HG03097 (cell line): ENCODE measurements at regions not wholly inside any gene's neighbourhood (a gene's known extent, or its start where the extent isn't known, plus 50 kb on each side); places are given as distances from the start of the nearest gene placed in this dataset.
"Not testable (repeated sequence)": the region's sequence is repeated elsewhere in the genome, so short reads cannot be mapped to it uniquely, and the experiment has no call there.

Experiments
- ATAC-seq: cut with Tn5 transposase; IDR thresholded peaks from one replicate; pipeline ENCODE4 v1.9.1; 2021; ENCODE audit not compliant: unreplicated experiment, low FRiP score

DNA sequence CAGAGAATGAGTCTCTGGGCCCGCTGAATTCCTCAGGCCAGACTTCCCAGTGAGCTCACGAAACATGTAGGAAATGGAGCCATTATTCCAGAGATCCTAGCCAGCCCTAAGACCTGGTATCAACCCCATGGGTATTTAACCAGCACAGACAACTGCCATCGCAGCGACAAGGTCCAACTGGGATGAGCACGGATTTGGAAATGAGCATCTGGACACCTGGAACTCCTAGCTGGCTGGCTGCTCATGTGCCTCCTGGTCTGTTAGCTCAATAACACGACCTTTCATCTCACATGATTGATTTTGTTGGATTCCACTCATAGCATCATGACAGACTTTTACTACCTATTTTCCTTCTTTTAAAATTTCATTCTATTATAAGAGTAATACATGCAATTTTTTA, 51.0 kb downstream of the POU3F3 start:
- ATAC-seq: no peak

DNA sequence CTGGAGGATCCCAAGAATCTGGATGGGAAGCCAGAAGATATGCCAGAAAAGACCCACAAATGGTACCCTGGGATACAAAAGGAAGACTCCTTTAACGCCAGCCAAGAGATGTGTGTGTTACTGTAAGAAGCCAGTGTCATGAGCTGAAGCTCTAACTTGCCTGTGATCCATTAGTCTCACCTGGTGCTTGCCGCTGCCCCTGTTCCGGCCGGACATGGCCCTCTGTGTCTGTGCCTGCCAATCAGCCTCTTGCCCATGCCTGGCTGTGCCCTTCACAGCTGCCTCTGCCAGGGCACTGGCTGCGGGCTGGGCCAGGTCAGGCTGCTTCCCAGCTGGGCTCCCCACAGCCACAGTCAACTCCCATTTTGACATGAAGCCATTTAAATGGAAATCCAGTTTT, 55.4 kb downstream of the POU3F3 start:
- ATAC-seq: no peak

DNA sequence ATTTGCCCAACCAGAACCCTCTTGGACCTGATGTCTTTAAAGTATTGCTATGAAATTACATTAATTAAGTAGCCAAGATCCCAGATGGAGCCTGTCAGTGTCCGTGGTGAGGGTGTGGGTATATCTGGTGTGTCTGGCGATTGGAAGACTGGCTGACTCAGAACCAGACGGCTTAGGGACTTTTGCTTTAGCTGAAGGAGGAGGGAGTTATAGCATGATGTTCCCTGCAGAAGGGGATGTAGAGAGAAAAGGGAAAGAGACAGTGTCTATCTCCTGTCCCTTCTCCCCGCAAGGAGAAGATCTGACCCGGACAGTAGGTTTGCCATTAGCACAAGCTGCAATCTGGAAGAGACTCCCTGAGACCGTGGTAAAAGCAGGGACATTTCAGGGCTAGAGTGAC, 60.6 kb downstream of the POU3F3 start:
- ATAC-seq: no peak

DNA sequence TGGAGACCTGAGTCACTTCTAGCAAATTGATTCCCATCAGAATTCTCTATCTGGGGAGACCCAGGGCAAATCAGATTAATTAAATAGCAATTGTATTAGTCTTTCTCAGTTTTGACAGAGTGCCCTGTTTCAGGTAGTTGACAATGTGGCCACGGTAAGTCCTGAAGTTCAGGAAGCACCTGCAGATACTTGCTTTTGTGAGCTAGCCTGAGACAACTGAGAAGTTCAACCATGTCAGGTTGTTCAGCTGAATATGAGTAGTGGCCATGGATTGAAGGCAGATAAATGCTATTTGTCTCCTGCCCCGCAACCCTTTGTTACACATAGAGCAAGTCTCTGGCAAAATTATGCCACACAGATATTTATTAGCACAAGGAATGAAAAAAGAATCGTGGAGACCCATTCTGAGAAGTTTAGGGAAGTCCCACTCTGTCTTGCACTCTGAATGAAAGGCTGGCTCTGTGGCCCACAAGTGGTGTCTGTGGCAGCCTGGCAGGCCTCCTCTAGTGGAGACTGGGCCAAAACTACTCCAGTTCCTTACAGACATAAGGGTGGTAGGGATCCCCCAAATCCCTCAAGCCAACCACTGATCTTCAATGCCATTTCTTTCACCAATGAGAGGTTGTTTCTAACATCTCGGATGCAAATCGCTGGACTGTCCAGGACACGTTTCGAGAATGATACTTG, 61.3 kb downstream of the POU3F3 start:
- ATAC-seq: no peak

DNA sequence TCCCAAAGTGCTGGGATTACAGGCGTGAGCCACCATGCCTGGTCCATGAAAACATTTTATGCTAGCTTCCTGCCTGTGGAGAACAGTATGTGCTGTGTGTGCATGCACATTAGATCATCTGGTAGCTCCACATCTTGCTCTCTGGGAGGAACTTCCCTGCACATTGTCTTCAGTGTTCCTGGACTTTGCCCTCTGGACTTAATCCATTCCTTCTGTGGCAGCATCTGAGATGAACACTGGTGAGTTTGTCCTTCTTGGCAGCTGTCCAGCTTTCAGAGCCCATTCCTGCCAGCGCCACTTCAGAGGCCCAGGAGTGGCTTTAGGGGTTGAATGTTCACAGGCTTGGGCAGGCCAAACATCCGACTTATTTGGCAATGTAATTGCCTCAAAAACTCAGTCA, 65.2 kb downstream of the POU3F3 start:
- ATAC-seq: no peak

DNA sequence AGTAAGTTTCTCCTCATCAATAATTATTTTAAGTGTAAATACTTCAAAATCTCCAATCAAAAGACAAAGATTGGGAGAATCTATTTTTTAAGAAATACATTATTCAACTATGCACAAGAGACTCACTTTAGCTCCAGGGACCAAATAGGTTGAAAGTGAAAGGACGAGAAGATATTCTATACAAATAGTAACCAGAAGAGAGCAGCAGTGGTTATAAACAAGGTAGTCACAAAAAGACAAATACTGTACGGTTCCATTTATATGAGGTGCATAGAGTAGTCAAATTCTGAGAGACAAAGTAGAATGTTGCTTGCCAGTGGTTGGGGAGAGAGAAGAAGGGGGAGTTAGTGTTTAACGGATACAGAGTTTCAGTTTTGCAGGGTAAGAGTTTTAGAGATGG, 69.8 kb downstream of the POU3F3 start:
- no peak for ATAC-seq

DNA sequence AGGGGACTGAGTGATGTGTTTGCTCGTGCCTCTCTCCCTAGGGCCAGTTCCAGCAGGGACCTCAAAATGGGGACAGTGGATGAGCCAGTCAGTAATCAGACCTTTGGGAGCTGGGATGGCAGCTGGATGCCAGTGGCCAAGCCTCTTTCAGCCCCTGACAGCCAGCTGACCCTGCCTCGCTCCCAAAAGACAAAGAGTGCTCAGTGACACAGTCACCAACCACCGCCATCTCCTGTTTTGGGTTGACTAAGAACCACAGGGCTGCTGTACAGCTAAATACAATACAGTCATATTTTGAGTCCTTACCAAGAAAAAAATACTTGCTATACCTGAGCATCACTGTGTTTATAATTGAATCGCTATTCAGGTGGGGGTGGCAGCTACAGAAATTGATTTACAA, 75.7 kb downstream of the POU3F3 start:
- no peak for ATAC-seq

DNA sequence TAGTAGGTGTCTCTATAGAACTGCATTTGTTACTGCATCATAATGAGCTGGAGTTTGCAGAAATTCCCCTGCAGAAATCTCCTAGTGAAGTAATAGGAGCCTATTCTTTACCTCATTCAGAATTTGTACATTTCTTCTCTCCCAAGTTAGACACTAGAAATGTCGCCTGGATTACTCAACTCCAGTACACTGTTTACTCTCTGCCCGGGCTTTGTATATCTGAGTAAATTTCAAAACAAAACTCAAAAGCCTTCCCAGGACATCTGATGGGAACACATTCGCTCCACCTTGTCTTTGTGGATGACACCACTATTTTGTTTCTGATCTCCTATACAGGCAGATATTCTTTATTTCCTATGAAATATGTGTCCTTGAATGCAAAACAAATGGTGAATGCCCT, 76.8 kb downstream of the POU3F3 start:
- ATAC-seq: no peak

DNA sequence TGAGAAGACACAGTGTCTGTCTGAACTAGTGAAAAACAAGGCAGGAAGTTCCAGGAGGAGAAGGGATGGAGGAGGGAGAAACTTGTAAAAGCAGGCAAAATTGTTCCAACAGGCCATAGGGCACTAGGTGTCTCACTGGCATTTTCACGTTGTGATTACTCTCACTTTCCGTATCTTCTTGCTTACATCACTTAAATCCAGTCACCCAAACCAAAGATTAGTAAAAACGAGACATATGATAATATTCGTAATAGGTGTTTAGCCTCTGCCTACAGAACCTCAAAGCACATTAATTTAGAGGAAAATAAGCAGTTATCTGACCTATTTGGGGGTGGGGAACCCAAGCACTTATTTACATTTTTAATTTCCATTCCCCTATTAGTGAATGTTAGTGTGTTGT, 78.3 kb downstream of the POU3F3 start:
- ATAC-seq: no peak

DNA sequence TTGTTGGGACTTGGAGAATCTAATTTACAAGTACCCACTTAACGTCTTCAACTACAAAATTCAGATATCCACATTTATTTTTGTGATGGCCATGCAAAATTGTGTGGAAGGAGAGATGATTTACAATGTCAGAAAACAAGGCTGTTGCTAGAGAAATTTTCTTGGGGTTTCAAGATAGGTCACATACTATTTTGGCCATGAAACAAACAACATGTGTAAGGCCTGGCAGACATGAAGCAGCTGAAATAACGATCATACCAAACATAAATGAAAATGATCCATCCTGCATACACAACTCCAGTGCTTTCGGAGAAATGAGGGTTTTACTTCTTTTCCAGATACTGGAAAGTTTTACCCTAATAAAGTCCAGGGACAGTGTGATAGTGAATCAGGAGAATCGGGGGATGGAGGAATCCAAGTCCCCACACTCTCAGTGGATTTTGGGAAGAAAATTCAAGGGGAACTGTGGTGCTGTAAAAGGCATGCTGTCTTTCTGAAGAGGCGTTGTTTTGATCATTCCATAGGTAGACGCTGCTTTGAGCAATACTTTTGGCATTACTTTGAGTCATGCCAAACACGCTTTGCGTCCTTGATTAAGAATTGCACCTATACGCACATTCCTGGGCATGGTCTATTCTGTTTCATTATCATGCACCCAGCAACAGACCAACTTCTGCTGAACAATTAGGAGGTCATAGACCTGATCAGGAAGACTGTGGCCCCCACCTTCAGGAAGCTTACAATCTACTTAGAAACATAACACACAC, 79.4 kb downstream of the POU3F3 start:
- ATAC-seq: no peak

DNA sequence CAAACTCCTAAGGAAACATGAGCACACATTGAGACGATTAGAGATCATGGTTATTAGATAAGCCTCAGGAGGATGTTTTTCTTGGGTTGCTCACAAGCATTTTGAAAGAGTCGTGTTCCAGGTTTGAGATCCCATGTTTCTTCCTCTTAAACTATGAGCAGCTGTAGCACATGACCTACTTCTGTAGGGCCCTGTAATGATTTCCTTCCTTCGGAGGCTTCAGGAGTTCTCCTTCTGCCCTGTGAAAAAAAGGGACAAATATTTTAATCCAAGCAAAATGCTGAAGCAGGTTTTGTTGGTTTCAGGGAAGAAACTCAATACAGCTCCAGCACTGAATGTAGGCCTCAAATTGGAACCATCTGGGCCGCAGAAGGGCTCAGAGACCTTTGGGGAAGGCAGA, 82.6 kb downstream of the POU3F3 start:
- ATAC-seq: no peak

DNA sequence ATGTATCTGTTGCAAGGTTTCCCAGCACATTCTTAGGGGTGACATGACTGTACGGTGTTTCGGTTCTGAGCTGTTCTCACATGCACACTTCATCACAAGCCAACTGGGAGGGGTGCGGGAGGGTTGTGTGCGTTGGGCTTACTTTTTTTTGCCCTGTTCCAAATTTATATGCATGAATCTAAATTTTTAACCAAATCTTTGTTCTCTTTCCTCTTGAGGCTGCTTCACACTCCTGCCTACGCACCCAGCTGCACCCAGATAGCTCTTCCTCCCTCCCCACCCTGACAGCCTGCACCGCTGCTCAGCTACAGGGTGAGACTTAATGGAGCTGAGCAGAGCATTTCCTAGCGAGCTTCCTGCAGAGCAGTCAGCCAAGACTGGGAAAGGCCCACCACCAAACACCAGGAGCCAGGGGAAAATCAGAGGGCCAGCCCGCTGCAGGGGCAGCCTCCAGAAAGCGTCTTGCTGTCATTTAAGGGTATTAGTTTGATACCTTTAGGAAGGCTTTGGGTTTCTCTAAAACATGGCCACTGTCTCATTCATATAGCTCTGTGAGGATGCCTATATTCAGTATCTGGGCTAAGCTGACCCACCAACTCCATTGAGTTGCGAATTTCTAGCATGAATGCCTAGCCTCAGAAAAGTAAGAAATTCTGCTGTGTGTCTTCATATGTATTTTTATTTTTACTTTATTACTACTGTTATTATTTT, 84.5 kb downstream of the POU3F3 start:
- ATAC-seq: peak; percentile 76

DNA sequence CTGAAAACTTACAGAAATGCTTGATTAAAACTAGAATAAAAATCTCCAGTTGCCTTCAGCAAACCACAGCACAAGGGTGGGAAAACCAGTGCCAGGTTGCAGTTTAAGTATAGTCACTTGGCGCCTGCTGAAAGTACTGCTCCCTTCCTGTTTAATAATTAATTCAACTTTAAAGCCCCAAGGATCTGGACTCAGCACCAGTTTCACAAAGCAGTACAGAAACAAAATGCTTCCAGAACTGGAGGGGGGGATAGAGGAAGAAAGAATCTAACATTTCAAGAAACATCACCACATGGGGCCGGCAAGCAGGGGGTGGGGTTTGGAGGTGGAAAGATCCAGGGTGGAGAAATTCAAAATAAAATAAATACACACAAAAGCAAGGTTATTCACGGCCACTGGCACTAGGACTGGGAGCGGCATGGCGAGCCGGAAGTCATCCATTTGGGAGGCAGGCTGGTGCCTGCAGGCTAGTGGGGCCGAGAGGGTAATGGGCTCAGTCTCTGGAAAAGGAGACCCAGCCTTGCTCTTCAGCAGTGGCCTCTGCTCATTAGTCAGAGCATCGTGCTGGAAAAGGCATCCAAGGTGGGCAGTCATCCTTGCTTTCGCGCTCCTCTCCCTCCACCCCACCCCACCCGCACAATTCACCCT, 85.8 kb downstream of the POU3F3 start:
- no peak for ATAC-seq

DNA sequence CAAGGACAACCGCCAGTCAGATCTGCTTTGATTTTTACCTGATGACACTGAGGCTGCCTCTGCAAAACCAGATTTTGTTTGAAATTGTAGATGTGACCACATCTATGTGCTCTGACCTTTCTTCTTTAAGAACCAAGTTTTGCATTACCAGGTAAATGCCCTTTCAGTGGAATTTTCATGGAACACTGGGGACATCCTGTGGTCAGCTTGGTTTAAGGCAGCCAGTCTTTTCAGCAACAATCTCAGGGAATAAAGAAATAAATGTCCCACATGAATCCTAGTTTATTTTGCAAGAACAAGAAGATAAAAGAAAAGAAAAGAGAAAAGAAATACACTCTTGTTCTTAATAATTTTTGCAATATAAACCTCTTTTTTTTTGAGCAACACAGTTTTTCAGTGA, 90.6 kb downstream of the POU3F3 start:
- ATAC-seq: no peak

DNA sequence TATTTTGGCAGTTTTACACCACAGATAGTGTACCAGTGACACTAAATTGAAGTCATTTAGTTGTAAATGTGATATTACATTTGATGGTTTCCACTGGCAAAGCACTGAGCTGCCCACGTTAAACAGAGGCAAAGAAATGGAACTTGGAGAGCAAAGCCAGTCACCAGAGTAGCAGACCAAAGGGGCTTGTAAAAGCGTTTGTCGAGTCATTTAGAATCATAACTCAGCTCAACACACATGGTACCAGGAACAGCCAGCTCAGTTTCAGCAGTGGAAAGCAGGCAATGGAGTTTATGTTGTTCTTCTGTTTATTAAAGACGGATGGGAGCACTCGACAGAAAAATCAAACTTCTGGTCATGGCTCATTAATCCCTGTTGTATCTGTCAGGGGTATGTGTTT, 91.2 kb downstream of the POU3F3 start:
- ATAC-seq: no peak

DNA sequence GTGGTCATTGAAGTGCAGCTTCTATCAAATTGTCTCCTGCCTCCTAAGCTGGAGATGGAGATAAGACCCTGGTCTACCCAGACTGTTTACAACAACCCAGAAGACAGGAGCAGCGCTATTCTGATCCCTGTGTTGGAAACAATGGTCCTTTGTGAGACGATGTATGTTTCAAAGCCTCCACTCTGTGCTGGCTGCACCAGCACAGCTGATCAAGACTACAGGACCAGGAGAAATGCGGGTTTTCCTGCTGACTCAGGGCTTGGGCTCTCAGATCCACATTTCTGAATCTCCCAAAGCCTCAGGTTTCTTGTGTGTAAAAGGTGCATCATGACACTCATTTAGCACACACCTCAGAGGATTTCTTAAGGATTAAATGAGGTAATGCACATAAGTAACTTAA, 92.0 kb downstream of the POU3F3 start:
- no peak for ATAC-seq

DNA sequence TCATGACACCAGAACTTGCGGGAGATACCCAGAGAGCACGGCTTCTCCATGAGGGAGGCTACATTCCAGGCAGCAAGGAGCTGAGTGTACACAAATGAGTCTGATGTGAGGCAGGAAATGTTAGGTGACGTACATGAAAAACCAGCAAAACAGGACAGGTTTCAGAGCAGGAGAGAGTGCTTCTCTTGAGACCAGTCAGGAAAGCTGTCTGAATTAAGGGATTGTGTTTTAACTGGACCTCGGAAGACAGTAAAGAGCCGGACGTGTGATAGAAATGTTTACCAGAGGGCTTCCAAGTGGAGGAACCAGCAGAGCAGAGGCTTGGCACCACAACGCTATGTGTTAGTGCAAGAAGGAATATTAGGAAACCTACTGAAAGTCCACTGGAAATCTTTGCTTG, 90.4 kb upstream of the MRPS9 start:
- not testable (repeated sequence) for ATAC-seq

DNA sequence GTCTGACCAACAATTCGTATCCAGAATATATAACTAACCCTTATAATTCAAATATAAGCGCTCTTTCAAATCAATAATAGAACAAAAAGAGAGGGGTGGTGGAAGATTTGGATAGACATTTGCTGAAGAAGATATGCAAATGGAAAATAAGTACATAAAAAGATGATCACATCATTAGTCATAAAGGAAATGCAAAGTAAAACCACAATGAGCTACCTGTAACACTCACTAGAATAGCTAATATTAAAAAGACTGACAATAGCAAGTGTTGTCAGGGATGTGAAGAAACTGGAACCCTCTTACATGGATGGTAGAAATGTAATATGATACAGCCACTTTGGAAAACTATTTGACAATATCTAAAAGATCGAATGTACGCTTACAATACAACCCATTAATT, 84.9 kb upstream of the MRPS9 start:
- ATAC-seq: no peak

DNA sequence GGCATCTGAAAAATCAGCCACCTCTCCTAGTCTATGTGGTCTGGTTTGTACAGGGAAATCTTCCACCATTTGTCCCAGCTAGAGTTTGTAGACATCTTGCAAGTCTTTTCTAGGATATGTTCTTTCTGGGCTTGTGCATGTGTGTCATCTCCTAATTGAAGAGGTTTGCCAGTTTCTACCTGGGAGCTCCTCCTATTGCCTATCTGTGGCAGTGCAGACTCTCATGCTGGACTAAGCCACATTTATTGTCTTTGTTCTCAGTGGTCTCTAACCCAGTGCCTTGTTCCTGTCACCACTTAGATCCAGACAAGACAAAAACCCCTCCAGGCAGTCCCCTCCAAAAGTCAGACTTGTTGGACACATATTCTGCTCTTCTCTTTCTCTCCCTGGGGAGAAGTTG, 72.0 kb upstream of the MRPS9 start:
- no peak for ATAC-seq

DNA sequence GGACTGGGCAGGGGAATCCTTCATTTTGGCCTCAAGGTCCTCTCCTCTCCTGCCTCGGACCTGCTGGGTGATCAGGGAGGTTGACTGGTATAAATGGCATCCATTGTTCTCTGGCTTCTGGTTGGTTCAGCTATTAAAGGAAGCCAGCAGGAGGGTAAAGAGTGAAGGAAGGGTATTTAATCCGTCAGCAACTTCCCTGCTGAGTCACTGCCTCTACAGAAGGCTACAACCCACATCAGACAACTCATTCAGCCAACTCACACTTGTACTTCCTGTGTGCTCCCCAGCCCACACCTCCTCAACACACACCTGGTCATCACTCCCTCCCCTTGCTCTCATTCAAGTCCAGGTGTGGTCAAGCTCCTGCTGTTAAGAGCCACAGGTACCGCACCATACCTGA, 68.3 kb upstream of the MRPS9 start:
- no peak for ATAC-seq

DNA sequence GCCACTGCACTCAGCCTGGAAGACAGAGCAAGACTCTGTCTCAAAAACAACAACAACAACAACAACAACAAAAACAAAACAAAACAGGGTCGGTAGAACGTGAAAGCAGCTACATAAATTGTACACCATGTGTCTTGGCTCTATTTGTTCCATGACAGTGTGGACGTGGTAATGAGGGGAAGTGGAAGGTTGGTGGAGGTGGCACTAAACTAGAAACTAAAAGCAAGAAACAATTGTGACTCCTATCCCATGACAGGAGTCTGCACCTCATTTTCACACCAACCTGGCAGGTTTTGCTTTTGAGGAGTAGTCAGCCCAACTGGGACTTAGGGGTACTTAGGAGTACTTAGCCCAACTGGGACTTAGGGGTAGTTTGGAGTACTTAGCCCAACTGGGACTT, 62.5 kb upstream of the MRPS9 start:
- no peak for ATAC-seq
